ENCODE measurements at regions not wholly inside any gene's neighbourhood (a gene's known extent, or its start where the extent isn't known, plus 50 kb on each side); places are given as distances from the start of the nearest gene placed in this dataset.

DNA sequence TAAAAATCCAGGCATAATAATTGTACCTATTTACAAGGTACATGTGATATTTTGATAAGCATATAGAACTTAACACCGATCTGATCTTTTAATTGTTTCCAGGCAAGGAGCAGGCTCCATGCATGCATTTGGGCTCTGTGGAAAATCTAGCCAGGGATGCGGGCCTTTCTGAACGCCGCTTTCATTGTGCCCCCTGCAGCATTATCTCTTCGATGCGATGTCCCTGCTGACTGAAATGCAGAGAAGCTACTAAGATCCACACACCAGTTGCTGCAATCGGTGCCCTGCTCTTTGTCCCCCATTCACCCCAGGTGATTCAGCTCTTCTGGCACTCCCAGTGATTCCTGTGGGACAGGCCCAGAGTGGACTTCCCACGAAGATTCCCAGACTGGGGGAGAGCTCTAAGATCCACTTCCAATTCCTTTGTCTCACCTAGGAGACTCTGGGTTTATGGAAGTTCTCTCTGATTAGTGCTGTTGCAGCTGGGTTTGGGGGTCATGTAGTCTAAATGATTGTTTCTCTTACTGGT is 254.3 kb upstream of the AGA start:
- DNase-seq (ENCODE audit: low spot score) = no peak

DNA sequence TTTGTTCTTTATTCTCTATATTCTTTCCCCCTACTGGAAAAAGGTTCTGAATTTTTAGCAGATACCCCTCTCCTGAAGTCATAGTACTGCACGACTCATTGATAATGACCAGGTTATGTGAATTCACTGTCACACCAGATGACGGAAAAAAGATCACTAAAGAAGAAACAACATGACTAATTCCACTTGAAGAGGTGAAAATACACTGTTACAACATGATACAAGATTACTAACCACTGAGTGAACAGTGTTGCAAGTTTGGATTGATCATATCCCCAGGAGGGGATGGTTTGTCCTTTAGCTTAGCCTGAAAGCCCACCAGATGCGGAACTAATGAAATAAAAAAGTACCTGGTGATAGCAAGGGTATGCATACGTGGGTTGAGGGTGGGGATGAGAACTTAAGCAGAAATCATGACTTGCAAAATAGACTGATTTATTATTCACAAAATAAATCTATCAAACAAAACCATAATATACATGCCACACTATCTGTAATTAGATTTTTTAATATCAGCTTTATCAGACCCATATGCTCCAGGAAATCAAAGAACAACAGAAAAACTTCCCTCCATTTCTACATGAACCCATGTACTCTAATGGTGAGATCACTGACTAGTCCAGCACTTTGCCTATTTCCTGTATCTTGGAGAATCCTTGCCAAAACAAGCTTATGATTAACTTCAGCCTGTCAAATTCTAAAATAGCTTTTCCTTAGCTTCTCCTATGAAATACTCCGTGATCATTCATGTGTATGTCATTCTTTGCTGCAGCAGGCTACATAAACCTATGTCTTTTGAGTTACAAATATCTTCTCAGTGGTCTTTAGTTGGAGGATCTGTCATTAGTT is 257.4 kb upstream of the AGA start:
- no peak for DNase-seq (ENCODE audit: low spot score)

DNA sequence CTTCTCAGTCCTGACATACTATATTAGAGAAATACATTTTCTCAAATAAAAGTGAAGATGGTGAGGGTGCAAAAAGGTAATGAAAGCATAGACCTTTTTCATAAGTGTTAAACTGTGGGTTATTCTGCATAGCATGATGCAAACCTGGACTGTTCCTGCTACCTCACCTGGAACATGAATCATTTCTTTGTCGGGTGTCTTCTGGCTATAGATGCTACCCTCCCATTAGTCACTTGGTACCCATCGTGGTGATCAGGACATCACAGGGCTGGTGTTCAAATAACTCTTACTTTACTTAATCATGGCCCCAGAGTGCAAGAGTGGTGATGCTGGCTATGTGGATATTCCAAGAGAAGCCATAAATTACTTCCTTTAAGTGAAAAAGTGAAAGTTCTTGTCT is 264.7 kb upstream of the AGA start:
- no peak for DNase-seq (ENCODE audit: low spot score)

DNA sequence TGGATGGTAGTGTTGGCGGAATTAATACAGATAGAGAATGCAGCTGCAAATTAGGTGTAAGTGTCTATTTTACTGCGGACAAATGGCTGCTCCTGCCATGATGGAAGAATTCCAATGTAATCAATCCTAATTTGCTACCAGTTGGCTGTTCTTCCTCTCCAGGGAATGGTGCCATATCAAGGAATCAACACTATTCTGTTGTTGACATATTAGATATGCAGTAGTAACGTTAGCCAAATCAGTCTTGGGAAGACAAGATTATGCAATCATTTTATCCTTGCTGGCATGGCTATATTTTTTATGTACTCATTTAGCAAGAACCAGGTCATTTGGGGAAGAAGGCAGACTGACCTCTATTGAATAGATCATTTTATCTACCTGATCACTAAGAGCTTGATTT is 271.2 kb upstream of the AGA start:
- no peak for DNase-seq (ENCODE audit: low spot score)

DNA sequence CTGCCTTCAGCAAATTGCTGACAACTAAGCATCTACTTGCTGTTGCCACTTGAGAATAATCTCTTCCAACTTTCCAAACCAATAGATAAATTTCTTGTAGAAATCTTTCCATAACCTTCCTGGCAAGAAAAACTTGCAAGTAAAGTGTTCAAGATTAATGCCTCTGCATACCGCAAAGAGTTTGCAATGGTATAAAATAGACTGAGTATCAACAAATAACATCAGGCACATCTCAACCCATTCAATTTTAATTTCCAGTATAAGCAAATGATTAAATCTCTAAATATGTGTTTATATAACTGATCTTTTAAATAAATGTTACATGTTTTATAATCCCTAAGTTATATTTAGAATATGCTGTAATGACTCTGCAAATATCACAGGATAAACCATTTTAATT is 275.2 kb upstream of the AGA start:
- no peak for DNase-seq (ENCODE audit: low spot score)

DNA sequence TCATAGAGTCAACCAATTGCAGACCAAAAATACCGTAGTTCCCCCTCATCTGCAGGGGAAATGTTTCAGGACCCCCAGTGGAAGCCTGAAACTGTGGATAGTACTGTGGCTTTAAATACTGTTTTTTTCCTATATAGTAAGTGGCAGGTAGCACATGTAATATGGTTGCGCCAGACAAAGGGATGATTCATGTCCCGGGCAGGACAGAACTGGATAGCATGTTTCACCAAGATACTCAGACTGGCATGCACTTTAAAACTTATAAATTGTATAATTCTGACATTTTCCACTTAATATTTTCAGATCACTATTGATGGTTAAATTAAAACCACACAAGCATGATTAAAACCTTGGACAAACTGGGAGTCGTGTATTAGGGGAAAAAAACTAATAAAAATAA is 276.3 kb upstream of the AGA start:
- no peak for DNase-seq (ENCODE audit: low spot score)

DNA sequence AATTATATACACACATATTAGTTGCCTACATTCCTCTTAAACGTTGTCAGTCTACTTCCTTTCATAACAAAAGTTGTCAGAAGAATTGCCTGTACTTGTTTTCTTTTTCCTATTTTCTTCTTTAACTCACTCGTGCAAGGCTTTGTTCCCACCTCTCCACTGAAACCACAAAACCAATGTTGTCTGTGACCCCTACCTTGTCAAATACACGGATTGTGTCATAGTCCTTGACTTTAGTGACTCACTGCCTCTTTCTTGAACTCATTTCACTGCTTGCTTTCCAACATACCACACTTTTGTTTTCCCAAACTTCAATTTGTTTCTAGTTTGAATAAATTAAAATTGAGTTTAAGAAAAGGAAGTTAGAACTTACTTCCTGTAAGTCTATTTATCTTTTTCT is 283.9 kb upstream of the AGA start:
- no peak for DNase-seq (ENCODE audit: low spot score)

DNA sequence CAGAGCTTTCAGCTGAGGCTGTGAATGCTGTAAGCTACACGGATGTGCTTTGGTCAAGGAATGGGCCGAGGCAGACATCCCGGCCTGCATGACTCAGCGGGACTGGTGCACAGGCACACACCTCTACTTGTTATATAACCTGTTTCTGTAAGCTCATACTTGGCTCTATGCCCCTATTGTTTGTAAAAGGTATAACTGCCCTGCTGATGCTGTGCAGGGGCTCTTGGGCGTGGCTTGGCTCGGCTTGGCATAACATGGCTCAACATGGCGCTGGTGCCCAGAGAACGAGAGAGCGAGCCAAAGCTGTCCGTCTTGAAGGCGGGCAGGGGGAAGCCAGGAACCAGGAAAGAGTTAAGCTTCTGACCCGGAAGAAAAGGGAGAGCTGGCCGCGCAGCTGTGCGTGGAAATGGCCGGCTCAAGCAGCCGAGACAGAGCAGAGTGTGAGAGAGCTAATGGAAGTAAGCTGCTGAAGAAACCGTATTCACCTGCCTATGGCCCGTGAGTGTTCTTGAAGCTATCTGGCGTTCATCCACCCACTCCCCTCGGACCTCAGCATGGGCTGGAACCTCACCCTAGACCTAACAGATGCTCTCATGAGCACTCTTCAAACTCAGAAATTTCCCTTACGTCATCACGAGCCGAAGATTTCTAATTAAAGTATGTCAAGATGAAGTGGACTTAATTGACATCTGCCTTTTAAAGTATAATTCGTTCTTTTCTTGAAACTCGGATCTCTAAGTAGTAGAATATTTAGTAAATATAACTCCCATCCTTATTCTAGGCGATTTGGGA is 286.3 kb upstream of the AGA start:
- DNase-seq (ENCODE audit: low spot score) = no peak

DNA sequence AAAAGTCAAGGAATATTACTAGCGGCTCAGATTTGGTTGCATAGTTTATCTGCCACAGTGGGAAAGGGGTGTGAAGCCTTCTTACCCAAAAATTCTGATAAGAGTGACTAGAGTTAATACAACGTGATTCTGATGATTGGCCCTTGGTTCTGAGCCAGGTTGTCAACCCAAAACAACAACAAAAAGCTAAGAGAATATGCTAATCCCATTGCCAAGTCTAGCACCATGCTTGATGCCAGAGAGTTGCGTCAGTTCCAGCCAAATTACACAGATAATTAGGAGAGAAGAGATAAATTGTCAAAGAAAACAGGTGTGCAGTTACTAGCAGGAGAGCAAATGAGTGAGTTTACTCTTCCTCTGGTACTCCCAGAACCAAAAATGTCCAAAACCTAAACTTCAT is 287.4 kb upstream of the AGA start:
- DNase-seq (ENCODE audit: low spot score) = no peak

DNA sequence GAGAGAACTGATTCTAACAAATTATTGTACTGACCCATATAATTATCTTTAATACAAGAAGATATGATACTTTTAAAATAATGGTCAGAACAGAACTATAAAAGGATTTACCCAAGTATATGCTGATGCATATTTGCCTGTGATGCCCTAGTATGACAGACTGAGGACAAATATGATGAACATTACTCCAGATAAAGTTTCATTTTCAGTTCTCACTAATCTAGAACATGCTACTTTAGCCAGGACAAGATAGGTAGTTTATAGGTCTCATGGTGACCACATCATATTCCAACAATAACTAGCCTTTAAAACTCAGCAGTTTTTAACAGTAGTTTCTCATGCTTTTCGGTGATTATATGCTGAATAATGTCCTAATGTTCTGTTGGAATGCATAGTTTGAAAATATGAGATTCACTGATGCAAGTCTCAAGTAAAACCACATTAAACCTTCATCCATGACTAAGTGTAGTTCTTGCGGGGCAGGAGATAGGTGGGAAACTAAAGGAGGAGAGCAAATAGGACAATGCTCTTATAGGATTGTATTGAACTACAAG is 295.2 kb upstream of the AGA start:
- DNase-seq (ENCODE audit: low spot score) = no peak

DNA sequence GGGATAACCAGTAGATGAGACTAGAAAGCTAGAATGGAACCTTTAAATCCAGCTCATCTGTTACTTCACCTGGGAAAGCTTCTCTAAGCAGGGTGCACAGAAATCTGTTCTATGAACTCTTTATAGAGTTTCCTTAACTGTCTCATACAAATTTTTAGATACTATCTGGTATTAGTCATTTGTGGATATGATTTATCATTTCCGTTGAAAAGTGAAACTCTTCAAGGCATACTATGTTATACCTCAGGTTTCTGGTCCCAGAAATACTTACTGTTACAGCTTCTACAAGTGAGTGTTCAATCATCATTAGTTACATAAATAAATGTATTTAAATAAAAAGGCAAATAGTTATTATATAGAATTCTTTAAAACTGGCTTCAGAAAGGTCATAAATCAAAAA is 298.3 kb upstream of the AGA start:
- DNase-seq (ENCODE audit: low spot score) = no peak

DNA sequence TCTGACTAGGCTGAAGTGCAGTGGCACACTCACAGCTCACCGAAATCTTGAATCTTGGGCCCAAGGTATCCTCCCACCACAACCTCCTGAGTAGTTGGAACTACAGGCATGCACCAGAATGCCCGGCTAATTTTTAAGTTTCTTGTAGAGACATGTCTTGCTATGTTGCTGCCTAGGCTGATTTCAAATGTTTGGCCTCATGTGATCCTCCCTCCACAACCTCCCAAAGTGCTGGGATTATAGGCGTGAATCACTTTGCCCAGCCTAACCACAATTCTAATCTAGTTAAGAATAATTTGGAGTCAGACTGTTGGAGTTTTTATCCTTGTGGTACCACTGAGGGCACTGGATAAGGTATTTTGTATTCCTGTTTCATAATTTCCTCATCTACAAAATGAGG is 317.5 kb upstream of the AGA start:
- DNase-seq (ENCODE audit: low spot score) = no peak

DNA sequence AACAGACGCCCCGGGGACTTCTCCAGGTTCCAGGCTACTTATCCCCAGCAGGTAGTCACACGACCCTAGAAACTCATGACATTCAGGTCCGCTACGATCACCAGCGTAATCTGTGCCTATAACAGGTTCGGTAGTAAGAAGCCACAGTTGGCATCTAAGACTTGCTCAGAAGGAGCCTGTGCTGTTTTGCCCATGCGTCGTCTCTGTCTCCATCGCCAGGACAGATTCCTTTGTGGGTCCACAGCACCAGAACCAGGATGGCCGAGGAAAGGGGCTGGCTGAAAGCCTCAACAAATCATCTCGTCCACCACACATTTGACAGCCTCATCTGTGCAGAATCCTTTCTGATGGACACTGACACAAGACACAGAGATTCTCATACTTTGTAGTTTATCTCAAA is 319.5 kb upstream of the AGA start:
- DNase-seq (ENCODE audit: low spot score) = no peak

DNA sequence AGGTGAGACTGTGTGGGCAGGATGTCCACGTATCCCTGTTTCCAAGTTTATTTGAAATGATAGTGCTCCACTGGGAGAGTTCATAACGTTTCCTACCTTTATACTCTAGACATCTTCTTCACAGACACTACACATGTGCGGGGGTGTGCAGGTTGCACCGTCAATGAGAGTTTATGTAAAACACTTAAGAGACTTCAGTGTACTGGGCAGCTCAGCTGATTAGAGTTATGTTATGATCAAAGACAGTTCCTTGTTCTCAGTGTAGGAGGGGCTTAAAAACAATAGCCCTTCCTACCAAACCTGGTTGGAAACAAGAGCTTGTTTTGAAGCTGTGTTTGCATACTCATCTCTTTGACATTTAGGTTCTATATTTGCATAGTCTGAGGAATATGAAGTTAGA is 326.9 kb upstream of the AGA start:
- no peak for DNase-seq (ENCODE audit: low spot score)

DNA sequence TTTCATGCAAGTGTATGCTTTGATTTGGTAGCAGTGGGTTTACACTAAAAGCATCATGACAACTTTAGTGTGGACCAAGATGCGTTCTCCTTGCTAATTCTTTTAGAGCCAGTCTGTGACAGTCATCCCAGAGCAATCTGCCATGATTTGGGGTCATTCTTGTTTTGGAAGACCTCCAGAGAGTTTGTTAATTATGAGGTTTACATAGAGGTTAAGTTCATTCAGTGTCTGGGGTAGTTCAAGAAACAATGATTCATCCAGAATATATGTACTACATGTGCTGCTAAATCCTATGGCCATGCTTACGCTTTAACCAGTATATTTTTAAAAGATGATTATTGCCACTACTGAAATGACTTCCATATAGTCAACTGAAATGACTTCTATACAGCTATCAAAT is 328.5 kb upstream of the AGA start:
- DNase-seq (ENCODE audit: low spot score) = no peak

DNA sequence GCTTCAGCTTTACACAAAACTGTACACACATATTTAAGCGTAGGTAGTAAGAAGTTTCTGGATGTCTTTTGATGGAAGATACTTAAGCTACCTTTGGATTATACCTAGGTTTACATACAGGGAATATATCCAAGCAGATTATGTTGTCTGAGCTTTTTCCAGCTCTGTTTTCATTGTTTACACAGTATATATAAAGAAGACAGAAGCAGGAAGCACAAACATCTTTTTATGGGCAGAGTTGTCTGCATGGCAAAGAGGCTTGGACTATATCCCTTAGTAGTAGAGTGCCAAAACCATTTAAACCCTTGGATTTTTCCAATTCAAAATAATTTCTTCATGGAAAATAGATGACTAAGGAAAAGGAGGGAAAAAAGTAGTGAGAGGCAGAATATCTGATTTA is 329.4 kb upstream of the AGA start:
- DNase-seq (ENCODE audit: low spot score) = no peak

DNA sequence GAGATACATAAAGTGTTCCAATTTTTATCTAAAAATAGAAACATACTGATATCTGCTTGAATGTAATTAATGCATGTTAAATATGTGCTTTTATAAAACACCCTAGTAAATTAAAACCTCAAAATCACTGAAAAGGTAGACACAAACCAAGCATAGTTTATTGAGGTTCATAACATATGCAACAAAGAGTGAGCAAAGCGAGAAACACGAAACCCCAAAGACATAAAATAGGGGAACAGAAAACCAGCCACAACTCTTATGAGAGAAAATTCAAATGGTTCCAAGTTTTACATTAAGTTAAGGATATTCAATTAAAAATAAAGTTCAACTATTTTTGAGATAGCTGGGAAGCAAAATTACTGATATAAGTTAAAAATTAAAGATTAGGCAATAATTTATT is 336.4 kb upstream of the AGA start:
- DNase-seq (ENCODE audit: low spot score) = no peak

DNA sequence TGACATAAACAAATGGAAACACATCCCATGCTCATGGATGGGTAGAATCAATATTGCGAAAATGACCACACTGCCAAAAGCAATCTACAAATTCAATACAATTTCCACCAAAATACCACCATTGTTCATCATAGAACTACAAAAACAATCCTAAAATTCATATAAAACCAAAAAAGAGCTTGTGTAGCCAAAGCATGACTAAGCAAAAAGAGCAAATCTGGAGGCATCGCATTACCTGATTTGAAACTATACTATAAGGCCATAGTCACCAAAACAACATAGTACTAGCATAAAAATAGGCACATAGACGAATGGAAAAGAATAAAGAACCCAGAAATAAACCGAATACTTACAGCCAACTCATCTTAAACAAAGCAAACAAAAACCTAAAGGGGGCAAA is 342.8 kb upstream of the AGA start:
- no peak for DNase-seq (ENCODE audit: low spot score)

DNA sequence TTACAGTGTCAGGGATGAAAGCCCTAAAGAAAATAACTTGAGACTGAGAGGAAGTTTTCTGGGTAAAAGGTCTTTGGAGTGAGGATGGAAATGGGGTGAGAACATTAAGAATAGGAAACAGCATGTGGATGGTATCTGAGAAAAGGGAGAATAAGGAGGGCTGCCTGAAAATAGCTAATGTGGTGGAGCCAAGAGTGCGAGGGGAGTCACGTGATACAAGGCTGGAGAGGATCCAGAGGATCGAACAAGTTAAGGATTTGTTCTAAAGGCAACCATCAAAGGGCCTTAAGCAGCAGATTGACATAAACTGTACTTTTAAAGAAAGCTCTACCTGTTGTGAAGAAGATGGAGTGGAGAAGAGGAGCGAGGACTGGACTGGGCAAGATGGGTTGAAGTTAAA is 347.4 kb upstream of the AGA start:
- DNase-seq (ENCODE audit: low spot score) = no peak

DNA sequence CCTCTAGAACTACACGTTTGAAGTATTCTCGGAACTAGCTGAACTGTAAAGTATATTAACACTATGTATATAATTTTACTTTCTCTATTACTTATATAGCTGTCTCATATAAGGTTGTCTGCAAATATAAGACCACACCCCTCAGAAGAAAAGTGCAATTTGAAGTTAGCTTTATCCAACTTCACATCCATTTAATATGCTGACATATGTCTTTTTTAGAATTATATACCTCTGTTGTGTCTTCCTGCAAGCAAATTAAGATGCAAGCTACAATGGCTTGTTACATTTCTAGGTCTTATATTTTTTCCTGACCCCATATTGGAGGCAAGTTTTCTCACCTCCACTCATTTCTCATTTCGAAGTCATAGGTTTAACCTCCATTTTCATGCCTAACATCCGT is 349.0 kb upstream of the AGA start:
- no peak for DNase-seq (ENCODE audit: low spot score)

DNA sequence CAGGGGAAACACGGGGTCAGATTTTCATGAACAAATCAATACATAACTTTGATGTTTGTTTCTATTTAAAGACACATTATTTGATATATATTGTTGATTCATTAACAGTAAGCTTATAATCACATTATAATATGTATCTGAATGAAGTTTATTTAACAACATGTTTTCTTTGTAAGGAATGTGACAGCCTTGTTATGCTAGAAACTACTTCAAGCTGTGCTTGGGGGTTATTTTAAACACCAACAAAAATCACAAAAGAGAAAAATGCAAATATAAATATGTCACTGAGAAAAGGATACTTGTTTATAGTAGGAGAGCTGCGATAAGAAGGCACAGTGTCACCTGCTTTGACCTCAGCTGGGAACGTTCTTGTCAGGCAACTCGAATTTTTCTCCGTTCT is 354.6 kb upstream of the AGA start:
- DNase-seq (ENCODE audit: low spot score) = no peak

DNA sequence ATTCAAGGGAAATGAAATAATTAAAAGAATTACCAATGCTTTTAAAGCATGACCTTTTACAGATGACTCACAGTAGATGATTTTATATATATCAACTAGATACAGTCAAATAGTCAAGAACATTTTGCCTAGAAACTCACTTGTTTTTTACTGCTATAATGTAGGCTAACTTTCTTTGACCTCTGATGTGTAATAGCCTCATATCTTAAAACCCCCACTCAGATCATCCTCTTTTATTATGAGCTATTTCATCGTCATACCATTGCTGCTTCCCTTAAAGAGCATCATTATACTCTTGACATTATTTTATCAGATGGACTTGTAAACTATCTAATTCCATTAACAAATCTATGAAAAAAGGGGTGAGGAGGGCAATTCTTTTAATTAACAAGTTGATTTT is 355.9 kb upstream of the AGA start:
- no peak for DNase-seq (ENCODE audit: low spot score)

DNA sequence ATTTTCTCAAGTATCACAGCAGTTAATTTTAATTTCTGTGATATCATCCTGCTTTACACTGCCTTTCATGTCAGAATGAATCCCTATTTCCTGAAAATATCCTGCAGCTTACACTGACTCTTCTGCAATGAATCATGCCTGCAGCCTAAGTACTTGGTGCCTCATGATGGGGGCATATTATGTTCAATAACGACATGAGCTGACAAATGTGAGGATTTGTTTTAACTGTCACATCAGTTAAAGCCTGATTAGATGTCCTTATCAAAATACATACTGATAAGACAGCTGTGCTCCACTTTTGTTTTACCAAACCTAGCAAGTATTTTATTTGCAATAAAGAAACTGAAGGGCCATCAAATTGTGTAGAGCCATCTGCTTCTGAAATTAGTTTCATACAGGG is 359.9 kb upstream of the AGA start:
- DNase-seq (ENCODE audit: low spot score) = no peak
